Ecto neural progenitor cell (in vitro differentiated cells): ENCODE measurements at regions not wholly inside any gene's neighbourhood (a gene's known extent, or its start where the extent isn't known, plus 50 kb on each side); places are given as distances from the start of the nearest gene placed in this dataset.

ENCODE experiments used
- DNase-seq: peaks from one replicate; pipeline ENCODE4 v3.0.0-alpha.2; 2018; ENCODE audit warnings: low spot score

DNA sequence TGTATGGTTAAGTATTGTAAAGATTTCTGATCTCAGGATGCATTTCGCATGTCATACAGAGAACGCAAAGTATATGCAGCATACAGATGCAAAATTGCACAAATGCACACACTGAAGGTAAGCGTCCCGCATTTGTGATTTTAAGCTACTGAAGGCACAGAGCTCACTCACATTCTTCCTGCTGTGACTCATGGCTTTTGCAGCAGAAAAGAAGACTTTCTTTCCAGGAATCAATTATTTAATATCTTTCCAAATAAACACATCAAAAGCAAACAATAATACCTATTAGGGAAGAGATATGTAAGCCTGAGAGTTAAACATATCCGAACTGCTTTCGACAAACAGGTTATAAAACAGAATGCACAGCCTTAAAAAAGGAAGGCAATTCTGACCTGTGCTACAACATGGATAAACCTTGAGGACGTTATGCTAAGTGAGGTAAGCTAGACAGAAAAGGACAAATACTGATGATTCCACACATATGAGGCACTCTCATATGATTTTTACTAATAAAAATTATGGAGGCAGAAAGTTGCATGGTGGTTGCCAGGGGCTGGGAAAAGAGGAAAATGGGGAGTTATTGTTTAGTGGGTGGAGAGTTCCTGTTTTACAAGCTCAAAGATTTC is 109.0 kb downstream of the TFAP2A start:
- no peak for DNase-seq

DNA sequence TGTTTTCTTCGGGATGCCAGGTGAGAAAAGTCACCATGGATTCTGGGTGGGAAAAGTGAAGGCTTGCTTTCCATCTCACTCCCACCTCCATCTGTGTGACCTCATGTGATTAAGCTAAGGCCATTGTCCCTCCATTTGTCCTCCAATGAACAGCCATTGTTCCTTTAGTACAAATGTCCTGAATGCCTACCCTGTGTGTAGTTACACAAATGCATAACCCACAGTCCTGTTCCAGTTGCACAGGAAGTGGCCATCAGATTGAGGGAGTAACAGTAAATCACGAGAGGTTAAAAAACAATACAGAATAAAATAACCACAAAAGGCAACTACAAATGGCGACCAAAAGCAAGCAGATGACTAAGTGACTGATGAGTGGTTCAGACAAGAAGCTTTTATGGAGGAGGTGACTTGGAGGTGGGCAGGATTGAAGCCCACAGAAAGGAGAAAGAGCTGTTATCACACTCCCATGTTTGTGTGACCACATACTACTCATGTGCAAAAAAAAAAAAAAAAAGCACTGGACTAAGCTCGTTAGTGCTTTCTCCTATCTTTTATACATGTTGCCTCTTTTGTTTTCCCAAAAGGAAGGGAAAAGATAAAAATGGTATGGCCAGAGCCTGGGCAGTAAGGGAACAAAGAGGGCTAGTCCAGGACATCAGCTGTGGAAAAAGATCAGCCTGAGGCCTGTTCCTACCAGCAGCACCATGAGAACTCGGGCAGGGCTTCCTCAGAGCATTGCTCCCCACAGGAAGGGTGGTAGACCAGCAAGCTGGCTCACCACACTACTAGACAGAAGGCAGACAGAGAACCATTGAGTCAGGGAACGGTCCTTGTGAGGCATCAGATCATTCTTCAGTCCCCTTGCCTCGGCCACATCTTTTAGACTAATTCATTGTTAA is 111.0 kb downstream of the TFAP2A start:
- DNase-seq: no peak

DNA sequence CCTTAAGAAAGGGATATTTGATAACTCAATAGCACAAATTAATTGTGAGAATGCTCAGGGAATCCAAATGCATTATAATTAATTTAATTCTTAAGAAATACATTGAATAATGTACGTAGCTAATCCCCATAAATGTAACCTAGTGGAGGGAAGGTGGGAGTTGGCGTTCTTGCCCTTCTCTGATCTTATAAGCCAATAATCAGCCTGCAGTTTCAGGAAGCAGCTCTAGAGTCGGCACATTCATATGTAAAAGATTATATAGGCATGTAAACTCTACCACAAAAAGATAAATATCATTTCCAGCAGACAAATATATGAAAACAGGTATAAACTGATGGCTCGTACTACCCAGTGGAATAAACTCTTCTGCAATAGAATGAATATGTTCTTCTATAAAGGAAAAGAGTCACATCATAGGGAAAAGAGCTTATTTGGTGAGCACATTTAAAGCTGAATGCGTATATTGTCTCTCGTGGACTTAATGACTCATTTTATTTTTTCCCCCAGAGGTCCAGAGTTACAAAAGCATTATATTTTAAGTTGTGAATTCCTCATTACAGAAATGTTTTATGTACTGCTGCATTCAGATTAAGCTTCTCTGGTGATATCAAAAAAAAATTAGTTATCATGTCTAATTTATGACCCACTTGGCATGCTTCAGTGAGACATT is 112.2 kb downstream of the TFAP2A start:
- DNase-seq: no peak

DNA sequence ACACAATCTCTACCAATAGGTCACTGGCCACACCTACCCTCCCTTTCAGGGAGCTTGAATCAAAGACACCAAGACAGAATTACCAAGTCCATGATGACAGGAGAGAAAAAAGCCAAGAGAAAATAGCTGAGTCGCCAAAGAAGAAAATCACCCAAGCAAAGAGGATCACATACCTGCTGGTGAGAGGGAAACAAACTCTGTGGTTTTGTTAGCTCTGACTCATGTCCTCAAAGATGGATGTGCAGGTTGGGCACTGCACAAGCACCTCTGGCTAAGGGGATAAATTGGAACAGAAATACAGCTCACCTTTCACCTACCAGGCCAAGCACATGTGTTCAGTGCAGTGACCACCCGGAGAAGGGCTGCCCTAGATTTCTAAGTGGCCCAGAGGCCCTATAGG is 114.8 kb downstream of the TFAP2A start:
- no peak for DNase-seq

DNA sequence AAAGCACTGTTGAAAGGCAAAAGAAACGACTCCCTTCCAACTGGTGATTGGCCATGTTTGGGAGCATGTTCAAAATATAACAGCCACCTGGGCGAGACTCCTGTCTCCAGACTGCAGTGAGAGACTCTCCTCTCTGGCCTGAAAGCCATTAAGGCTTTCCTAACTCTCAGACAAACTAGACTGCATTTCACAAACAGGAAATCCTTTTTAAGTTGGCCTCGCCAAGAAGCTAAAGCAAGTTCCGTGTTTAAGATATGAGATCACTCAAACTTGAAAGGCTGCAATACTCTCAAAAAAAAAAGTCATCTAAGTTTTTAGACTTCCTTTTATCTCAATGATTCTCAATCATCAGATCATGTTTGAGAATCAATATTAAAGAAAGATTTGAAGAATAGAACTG is 117.0 kb downstream of the TFAP2A start:
- no peak for DNase-seq

DNA sequence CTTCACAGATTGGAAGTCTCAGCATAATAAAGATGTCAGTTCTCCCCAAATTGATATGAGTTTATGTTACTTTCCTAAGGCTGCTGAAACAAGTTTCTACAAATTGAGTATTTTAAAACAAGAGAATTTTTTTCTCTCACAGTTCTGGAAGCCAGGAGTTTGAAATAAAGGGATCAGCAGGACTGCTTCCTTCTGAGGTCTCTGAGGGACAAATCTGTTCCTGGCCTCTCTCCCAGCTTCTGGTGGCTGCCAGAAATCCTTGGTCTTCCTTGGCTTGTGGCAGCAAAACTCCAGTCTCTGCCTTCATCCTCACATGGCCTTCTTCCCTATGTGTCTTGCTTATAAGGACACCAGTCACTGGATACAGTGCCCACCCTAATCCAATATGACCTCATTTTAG is 136.1 kb downstream of the TFAP2A start:
- DNase-seq: no peak

DNA sequence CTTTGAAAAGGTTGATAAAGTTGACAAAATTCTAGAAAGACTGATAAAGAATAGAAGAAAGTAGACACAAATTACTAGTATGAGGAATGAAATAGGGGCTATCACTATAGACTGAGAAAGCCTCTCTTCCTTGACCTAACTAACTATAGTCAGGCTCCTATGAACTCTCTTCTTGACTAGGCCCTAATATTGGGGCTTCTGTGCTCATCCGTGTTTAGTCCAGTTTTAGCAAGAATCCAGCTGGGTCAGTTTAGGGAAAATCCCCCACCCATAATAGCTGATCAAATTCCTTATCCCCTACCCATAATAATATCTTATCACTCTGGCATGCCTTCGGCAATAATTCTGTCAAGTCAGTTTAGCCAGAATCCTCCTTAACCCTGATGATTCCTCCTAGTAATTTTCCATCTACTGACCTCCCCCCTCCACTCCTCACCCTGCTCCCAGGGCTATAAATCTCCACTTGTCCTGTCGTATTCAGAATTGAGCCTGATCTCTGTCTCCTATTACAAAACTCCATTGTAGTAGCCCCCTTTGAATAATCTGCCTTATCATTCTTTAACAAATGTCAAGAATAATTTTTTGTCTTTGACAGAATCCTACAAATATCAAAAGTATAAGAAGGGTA is 138.1 kb downstream of the TFAP2A start:
- DNase-seq: no peak

DNA sequence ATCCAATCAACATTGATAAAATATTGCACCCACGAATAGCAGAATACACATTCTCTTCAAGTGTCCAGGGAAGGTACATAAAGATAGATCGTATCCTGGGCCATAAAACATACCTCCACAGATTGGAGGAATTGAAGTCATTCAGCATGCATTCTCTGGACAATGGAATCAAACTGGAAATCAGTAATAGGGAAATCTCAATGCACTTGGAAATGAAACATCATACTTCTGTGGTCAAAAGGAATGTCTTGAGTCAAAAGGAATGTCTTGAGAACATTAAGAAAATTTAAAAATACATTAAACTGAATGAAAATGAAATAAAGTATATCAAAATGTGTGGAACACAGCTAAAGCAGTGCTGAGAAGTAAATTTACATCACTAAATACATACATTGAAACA is 138.8 kb downstream of the TFAP2A start:
- no peak for DNase-seq

DNA sequence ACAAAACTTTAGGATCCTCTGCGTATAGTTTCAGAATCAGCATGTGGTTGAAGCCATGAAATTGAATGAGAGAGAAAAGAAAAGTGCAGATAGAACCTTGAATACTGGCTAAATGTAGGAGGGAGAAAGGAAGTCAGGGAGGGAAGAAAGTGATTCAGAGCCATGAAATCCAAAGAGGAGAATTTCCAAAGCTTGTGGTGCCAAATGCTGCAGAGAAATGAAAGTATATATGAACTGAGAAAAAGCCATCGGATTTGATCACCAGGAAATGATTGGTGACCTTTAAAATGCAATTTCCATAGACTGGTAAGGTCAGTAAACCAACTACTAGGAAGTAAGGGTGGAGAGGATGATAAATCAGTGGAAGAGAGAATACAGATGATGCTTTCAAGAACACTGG is 142.3 kb downstream of the TFAP2A start:
- no peak for DNase-seq

DNA sequence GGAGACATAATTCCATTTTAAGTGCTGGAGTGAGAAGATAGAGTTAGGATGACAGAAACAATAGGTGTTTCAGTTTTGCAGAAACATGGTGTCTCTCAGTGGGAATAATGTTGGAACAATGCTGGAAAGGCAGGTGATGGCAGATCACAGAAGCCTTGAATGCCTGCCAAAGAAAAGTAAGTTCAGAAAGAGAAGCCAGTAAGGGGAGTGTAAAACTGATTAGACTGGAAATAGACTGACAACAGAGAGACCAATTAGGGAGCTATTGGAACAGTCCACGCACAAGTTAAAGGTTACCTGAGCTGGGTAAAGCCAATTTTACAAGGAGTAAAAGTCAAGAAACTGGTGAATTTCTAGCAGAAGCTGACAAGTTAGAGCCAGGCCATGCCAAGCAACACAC is 142.9 kb downstream of the TFAP2A start:
- DNase-seq: no peak

DNA sequence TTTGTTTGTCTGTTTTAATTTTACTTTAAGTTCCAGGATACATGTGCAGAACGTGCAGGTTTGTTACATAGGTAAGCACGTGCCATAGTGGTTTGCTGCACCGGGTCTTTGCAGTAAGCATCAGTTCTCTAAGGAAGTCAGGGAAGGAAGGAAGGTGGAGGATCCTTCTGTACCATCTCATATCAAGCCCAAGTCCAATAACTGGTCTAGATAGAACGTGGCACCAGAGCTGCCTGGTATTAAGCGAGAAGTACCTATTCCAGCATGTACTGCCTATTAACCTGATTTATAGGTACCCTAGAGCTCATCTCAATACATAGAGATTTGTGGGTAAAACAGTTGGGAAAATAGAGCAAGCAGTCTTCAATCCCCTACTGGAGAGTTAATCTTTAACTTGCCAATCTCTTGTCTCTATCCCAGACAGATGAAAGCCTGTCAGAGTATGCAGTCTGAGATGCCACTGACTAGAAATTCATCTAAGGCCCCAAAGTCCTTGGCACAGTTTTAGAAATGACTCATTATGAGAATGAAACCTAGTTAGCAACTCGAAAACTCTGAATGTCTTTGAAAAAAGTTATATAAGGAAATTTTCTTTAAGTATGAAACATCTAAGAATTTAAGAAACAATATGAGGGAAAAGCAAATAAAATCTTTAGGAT is 144.9 kb downstream of the TFAP2A start:
- no peak for DNase-seq

DNA sequence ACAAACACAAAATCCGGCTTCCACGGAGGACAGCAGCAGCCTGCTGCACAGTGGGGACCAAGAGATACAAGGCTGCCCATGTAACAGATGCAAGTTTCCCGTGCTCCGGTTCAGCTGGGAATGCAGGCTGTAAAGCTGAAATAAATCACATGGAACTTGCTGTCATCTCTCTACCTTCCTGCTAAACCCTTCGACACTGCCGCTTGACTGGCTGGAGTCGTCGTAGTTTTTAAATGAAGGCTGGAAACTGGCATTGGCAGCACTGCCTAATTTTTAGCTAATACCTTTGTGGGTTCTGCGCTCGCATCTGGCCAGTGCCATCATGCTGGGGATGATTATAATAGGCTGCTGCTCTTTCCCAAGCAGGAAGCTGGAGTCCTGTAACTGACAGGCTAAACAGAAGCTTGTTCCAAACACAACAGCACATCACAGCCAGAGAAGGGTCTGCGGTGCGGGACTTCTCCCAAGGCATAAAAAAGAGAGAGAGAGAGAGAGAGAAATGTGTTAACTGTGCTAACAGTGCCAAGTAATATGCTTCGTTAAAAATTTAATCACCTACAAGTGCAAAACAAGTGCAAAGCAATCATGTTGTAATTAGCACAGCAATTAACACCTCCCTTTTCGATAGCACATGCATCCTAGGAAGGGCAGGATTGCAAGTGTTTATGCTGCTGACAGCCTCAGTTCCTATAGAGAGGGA is 146.1 kb downstream of the TFAP2A start:
- DNase-seq: peak; percentile 50

DNA sequence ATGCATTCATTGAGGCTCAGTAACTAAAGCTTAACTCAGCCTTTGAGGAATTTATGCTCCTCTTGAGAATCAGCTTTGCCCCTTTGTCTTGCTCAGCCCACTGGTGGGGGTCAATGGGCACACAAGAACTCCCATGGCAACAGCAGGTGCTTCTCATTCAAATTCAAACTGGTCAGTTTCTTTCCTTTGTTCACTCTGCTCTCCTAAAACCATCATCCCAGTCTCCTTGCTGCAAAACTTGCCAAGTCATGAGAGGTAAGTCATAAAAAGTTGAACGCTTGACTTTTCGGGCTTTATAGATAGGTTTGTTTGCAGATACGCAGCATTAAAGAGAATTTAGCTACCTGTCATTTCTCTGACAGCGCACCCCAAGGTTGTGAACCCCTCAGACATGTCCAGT is 146.8 kb downstream of the TFAP2A start:
- DNase-seq: peak; percentile 49

DNA sequence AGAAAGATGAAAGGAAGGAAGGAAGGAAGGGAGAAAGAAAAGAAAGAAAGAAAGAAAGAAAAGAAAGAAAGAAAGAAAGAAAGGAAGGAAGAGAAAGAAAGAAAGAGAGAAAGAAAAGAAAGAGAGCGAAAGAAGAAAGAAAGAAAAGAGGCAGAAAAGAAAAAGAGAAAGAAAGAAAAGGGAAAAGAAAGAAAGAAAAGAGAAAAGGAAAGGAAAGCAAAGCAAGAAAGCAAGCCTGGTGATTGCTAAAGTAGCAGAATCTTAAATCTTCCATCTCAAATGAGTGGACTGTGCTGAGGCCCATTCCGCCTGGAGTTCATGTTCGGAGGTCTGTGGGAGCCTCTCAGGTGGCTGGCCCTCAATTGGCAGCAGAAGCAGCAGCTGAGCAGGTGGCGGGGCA is 148.4 kb downstream of the TFAP2A start:
- no peak for DNase-seq

DNA sequence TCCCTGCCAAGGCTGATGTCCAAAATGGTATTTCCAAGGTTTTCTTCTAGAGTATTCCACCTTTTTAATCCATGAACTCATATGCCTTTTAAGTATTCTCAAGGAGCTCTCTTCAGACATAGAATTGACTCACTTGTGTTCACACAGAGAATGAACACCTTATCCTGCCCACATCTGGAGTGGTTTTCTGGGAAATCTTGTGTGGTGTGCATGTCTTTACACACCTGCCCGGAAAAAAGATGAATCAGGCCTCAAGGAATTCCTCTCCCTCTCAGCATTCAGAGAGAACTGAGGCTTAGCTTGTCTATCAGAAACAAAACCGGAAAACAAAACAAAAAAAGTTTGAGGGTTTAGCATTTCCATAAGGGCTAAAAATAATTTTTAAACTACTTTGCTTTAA is 148.8 kb downstream of the TFAP2A start:
- DNase-seq: no peak

DNA sequence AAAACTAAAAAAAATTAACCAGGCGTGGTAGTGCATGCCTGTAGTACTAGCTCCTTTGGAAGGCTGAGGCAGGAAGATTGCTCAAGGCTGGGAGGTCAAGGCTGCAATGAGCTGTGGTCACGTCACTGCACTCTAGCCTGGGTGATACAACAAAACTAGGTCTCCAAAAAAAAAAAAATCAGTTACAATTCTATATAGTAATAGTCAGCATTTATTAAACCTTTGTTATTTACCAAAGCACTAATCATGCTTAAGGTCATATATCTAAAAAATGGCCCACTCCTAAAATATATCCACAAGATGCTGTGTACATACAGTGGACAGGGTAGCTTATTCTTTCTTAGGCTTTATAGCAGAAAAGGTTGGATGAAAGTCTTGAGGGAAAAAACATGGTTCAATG is 152.4 kb downstream of the TFAP2A start:
- DNase-seq: no peak

DNA sequence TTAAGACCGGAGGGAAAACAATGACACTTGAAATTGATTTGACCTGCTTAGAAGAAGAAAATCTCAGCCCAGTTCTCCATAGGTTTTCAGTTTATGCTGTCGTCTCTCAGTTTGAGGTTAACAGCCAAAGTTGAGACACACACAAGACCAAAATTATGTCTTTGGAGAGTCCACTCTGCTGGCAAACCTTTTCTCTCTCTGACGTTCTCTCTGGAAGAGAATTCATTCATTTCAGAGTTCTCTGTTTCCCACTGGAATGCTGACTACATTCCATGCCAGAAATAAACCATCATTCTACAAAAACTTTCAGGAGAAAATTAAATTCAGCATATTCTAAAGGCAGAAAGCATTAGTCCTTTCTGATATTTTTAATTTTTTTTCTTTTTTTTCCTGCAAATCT is 155.2 kb downstream of the TFAP2A start:
- DNase-seq: no peak

DNA sequence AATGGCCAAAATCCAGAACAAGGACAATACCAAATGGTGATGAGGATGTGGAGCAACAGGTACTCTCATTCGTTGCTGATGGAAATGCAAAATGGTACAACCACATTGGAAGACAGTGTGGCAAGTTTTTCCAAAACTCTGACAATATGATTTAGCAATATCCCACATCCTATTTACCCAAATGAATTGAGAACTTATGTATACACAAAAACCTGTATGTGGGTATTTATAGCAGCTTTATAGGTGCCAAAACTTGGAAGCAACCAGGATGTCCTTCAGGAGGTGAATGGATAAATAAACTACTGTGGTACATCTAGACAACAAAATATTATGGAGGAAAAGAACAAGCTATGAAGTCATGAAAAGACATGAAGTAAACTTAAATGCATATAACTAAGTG is 156.5 kb downstream of the TFAP2A start:
- DNase-seq: no peak

DNA sequence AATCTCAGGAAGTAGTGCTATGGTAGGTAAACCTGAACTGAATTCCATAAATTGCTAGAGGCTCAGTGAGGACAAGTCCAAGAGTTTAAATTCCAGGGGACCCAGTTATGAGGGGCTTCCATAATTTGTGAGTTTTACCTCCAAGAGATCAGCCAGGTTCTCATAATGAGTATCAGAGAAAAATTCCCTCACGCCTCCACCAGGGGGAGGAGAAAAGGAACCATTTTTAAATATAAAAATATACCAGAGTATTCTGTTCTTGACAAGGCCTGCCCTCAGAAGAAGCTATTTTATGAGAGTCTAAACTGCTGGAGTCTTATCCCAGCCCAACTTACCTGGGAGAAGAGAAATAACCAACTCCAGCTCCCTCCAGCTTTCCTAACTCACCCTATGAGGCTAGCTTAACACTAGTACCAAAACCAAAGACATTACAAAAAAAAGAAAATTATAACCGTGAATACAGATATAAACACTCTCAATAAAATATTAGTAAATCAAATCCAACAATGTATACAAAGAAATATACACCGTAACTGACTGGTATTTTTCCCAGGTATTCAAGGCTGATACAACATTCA is 158.7 kb downstream of the TFAP2A start:
- DNase-seq: no peak

DNA sequence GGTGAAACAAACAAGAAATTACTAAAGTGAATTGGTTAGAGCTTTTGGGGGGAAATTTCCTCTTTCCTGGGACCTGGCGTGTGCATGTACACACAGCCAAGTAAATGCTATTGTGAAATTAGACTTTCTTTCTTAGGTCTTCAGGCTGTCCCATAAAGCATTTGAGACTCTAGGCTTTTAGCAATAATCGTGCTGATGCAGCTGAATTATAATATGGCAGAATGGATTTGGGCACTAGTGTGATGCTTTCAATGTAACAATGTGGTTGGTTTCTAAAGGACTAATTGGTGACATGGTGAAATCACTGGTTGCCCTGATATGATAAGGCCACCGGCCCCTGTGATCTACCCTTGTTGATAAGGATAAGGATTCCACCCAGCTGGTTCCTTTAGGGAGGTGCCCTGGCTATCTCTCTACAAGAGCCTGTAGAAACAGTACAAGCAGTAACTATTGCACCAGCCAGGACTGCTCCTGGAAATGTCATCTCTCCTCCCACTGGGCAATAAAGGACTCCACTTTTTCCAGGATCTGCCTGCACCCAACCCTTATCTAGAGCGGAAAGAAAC is 164.1 kb downstream of the TFAP2A start:
- no peak for DNase-seq

DNA sequence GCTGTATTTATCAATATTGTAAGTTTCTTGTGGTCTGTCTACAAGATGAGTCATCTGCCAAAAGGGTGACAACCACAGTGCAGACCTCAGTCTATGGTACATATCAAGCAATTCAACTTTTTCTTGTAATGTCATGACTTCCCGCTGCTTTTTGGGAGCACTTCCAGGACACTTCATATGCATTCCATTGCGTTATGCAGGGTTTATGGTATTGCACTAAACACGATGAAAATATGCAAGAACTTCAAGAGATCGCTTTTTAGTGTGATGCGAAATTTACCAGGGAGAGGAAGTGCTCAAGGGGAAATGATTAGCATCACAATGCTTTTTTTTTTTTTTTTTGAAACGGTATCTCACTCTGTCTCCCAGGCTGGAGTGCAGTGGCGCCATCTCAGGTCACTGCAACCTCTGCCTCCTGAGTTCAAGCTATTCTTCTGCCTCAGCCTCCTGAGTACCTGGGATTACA is 166.5 kb downstream of the TFAP2A start:
- DNase-seq: no peak
